Erythroblast (primary cell): ENCODE measurements at regions not wholly inside any gene's neighbourhood (a gene's known extent, or its start where the extent isn't known, plus 50 kb on each side); places are given as distances from the start of the nearest gene placed in this dataset.

Experiments
- GATA1 ChIP-seq: IDR thresholded peaks from 2 replicates; pipeline ENCODE4 v1.6.1; 2011; ENCODE audit warnings: low read depth, mild to moderate bottlenecking, control low read depth, low read length, moderate library complexity
- POLR2A ChIP-seq: IDR thresholded peaks from 2 replicates; pipeline ENCODE4 v1.6.1; 2011; ENCODE audit warnings: mild to moderate bottlenecking, low read length

- TF ChIP-seq POLR2A (no peak), GATA1 (no peak)
Observed at GRCh38 chr10:52651293-52651692, 121.3 kb downstream of the MBL2 start.
